WTC11 (cell line): ENCODE measurements at regions not wholly inside any gene's neighbourhood (a gene's known extent, or its start where the extent isn't known, plus 50 kb on each side); places are given as distances from the start of the nearest gene placed in this dataset.

Experiments used
- ATAC-seq: fragments of 200-7000 bp; cut with Tn5 transposase; 2 replicates; pipeline ENCODE4 v1.10.0; 2021; ENCODE audit warnings: mild to moderate bottlenecking, moderate library complexity
- CTCF ChIA-PET: fragments of 300-600 bp; sonication (Branson Sonifier 250); formaldehyde crosslinking; loops from one replicate; lab custom pipeline; 2021; ENCODE audit warnings: antibody characterized with exemption; lab: Charles Lee
- POLR2A ChIA-PET: fragments of 350-600 bp; sonication (Branson Sonifier 250); formaldehyde crosslinking; loops from one replicate; lab custom pipeline; 2021; ENCODE audit warnings: antibody characterized with exemption; lab: Charles Lee
- DNase-seq: peaks from one replicate; pipeline ENCODE4 v3.0.0; 2021; ENCODE audit warnings: low spot score
- H3K27ac Mint-ChIP-seq: 2 replicates; pipeline ENCODE4 v1.8.0; 2021; ENCODE audit warnings: mixed read lengths
- H3K27me3 Mint-ChIP-seq: 2 replicates; pipeline ENCODE4 v1.8.0; 2021; ENCODE audit warnings: low read depth, mild to moderate bottlenecking, moderate library complexity, mixed read lengths
- H3K36me3 Mint-ChIP-seq: 2 replicates; pipeline ENCODE4 v1.8.0; 2021; ENCODE audit warnings: mixed read lengths
- H3K4me1 Mint-ChIP-seq: 2 replicates; pipeline ENCODE4 v1.8.0; 2022; ENCODE audit warnings: mixed read lengths
- H3K4me3 Mint-ChIP-seq: 2 replicates; pipeline ENCODE4 v1.8.0; 2021; ENCODE audit warnings: mild to moderate bottlenecking, moderate library complexity, mixed read lengths
- H3K9me3 Mint-ChIP-seq: 2 replicates; pipeline ENCODE4 v1.8.0; 2021; ENCODE audit warnings: mixed read lengths
- ATF3 ChIP-seq: sonication (generic); formaldehyde crosslinking; conservative IDR thresholded peaks from 2 replicates; pipeline ENCODE4 v1.8.1; 2022; ENCODE audit warnings: mild to moderate bottlenecking, missing genetic modification reagents
- CBFB ChIP-seq: sonication (generic); formaldehyde crosslinking; IDR thresholded peaks from 2 replicates; pipeline ENCODE4 v1.8.1; 2022; ENCODE audit warnings: mild to moderate bottlenecking, low read depth, missing genetic modification reagents
- EMX1 ChIP-seq: fragments of 250-450 bp; sonication (Bioruptor Pico); IDR thresholded peaks from 2 replicates; pipeline ENCODE4 v1.8.0; 2021; ENCODE audit warnings: mild to moderate bottlenecking
- NR3C1 ChIP-seq: sonication (generic); formaldehyde crosslinking; conservative IDR thresholded peaks from 2 replicates; pipeline ENCODE4 v1.8.1; 2023; ENCODE audit warnings: low read depth, mild to moderate bottlenecking, missing genetic modification reagents
- OVOL2 ChIP-seq: fragments of 250-450 bp; sonication (Bioruptor Pico); IDR thresholded peaks from 2 replicates; pipeline ENCODE4 v1.9.0; 2021; ENCODE audit warnings: mild to moderate bottlenecking, borderline replicate concordance
- STAT6 ChIP-seq: sonication (generic); formaldehyde crosslinking; conservative IDR thresholded peaks from 2 replicates; pipeline ENCODE4 v1.8.1; 2023; ENCODE audit warnings: mild to moderate bottlenecking, low read depth, missing genetic modification reagents, moderate library complexity
- ZNF138 ChIP-seq: sonication (generic); formaldehyde crosslinking; conservative IDR thresholded peaks from 2 replicates; pipeline ENCODE4 v1.8.1; 2022; ENCODE audit warnings: mild to moderate bottlenecking, moderate library complexity, missing genetic modification reagents
- ZNF263 ChIP-seq: sonication (generic); formaldehyde crosslinking; IDR thresholded peaks from 2 replicates; pipeline ENCODE4 v1.8.1; 2022; ENCODE audit warnings: low read depth, mild to moderate bottlenecking, moderate library complexity, missing genetic modification reagents
- ZNF423 ChIP-seq: fragments of 250-450 bp; sonication (Bioruptor Pico); IDR thresholded peaks from 2 replicates; pipeline ENCODE4 v2.1.2; 2022; ENCODE audit warnings: mild to moderate bottlenecking, moderate library complexity
- TF ChIP-seq, protein P1 (sequence below): sonication (generic); formaldehyde crosslinking; IDR thresholded peaks from 2 replicates; pipeline ENCODE4 v1.8.0; 2022; ENCODE audit warnings: mild to moderate bottlenecking, missing genetic modification reagents
- TF ChIP-seq, protein P2 (sequence below): sonication (generic); formaldehyde crosslinking; IDR thresholded peaks from 2 replicates; pipeline ENCODE4 v1.8.1; 2022; ENCODE audit warnings: mild to moderate bottlenecking, missing genetic modification reagents, moderate library complexity, borderline replicate concordance
- TF ChIP-seq, protein P3 (sequence below): sonication (generic); formaldehyde crosslinking; IDR thresholded peaks from 2 replicates; pipeline ENCODE4 v1.8.1; 2022; ENCODE audit warnings: missing genetic modification reagents, borderline replicate concordance
- TF ChIP-seq, protein P4 (sequence below): sonication (generic); formaldehyde crosslinking; IDR thresholded peaks from 2 replicates; pipeline ENCODE4 v1.8.1; 2022; ENCODE audit warnings: low read depth, missing genetic modification reagents, borderline replicate concordance

DNA sequence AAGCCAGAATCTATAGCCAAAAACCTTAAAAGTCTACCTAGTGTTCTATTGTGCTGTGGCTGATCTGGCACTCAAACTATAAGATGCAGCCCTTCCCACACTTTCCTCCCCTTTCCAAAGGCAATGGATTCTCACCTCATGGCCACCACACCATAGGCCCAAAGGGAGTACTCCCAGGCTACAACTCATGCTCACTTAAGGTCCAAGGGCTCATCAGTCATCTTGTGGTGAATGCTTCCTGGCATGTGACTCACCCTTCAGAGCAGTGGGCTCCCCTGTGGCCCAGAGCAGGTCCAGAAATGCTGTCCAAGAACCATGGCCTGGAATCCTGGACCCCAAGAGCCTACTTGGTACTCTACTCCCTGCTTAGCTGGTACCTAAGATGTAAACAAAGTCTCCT, 181.0 kb downstream of the CHRDL1 start:
- Mint-ChIP-seq H3K27ac (no peak overlapping the region), H3K4me3 (no peak overlapping the region), H3K27me3 (peaks cover 2% of the 10 kb centered on the region; the same call in 1 of the 2 replicates), H3K9me3 (peaks cover 11% of the 10 kb centered on the region; the same call in 1 of the 2 replicates), H3K4me1 (no peaks in the 10 kb centered on the region), H3K36me3 (no peaks in the 10 kb centered on the region)
- no peak for DNase-seq
- TF ChIP-seq, protein P1, sequence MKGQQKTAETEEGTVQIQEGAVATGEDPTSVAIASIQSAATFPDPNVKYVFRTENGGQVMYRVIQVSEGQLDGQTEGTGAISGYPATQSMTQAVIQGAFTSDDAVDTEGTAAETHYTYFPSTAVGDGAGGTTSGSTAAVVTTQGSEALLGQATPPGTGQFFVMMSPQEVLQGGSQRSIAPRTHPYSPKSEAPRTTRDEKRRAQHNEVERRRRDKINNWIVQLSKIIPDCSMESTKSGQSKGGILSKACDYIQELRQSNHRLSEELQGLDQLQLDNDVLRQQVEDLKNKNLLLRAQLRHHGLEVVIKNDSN, result no peak
- TF ChIP-seq, protein P2, sequence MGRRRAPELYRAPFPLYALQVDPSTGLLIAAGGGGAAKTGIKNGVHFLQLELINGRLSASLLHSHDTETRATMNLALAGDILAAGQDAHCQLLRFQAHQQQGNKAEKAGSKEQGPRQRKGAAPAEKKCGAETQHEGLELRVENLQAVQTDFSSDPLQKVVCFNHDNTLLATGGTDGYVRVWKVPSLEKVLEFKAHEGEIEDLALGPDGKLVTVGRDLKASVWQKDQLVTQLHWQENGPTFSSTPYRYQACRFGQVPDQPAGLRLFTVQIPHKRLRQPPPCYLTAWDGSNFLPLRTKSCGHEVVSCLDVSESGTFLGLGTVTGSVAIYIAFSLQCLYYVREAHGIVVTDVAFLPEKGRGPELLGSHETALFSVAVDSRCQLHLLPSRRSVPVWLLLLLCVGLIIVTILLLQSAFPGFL (CRISPR knock-in tag), result no peak
- TF ChIP-seq ZNF423 (CRISPR knock-in tag) (no peak), CBFB (no peak), STAT6 (no peak), EMX1 (CRISPR knock-in tag) (no peak), ZNF263 (CRISPR knock-in tag) (no peak), OVOL2 (CRISPR knock-in tag) (no peak), ATF3 (CRISPR knock-in tag) (no peak), NR3C1 (CRISPR knock-in tag) (no peak), ZNF138 (CRISPR knock-in tag) (no peak)
- TF ChIP-seq, protein P3, sequence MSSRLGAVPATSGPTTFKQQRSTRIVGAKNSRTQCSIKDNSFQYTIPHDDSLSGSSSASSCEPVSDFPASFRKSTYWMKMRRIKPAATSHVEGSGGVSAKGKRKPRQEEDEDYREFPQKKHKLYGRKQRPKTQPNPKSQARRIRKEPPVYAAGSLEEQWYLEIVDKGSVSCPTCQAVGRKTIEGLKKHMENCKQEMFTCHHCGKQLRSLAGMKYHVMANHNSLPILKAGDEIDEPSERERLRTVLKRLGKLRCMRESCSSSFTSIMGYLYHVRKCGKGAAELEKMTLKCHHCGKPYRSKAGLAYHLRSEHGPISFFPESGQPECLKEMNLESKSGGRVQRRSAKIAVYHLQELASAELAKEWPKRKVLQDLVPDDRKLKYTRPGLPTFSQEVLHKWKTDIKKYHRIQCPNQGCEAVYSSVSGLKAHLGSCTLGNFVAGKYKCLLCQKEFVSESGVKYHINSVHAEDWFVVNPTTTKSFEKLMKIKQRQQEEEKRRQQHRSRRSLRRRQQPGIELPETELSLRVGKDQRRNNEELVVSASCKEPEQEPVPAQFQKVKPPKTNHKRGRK (CRISPR knock-in tag), result no peak
- TF ChIP-seq, protein P4, sequence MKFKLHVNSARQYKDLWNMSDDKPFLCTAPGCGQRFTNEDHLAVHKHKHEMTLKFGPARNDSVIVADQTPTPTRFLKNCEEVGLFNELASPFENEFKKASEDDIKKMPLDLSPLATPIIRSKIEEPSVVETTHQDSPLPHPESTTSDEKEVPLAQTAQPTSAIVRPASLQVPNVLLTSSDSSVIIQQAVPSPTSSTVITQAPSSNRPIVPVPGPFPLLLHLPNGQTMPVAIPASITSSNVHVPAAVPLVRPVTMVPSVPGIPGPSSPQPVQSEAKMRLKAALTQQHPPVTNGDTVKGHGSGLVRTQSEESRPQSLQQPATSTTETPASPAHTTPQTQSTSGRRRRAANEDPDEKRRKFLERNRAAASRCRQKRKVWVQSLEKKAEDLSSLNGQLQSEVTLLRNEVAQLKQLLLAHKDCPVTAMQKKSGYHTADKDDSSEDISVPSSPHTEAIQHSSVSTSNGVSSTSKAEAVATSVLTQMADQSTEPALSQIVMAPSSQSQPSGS (CRISPR knock-in tag), result no peak
- CTCF ChIA-PET, result no interaction called here
- POLR2A ChIA-PET, result no interaction called here
- ATAC-seq, result no peak
